A673 (cell line): ENCODE measurements at regions not wholly inside any gene's neighbourhood (a gene's known extent, or its start where the extent isn't known, plus 50 kb on each side); places are given as distances from the start of the nearest gene placed in this dataset.

Experiments used
- BruUV-seq: library from RNA; stranded (reverse); fragments of 400-500 nt; replicated peaks from 2 replicates; lab custom pipeline; 2021; lab: Mats Ljungman, UMichigan
- CTCF ChIA-PET: fragments of 300-600 bp; sonication (Branson Sonifier 250); formaldehyde crosslinking; loops from one replicate; lab custom pipeline; 2022; ENCODE audit warnings: antibody characterized with exemption; lab: Charles Lee
- POLR2A ChIA-PET: fragments of 300-600 bp; sonication (Branson Sonifier 250); formaldehyde crosslinking; loops from one replicate; lab custom pipeline; 2022; ENCODE audit warnings: antibody characterized with exemption; ENCODE audit not compliant: low non-redundant PET; lab: Charles Lee
- DNase-seq: peaks from one replicate; pipeline ENCODE4 v3.0.0-alpha.2; 2015; ENCODE audit warnings: low spot score
- H3K27ac ChIP-seq: fragments of 200-600 bp; sonication (generic); 2 replicates; pipeline ENCODE4 v1.5.1; 2016; ENCODE audit warnings: mixed run types, low read depth, mild to moderate bottlenecking, mixed read lengths, antibody characterized with exemption, low read length; ENCODE audit not compliant: poor library complexity, severe bottlenecking
- H3K27me3 ChIP-seq: fragments of 200-600 bp; sonication (generic); replicated peaks from 2 replicates; pipeline ENCODE4 v1.6.1; 2017; ENCODE audit warnings: mixed run types, low read depth, mild to moderate bottlenecking, mixed read lengths, antibody characterized with exemption, low read length; ENCODE audit not compliant: insufficient read depth, poor library complexity
- H3K36me3 ChIP-seq: fragments of 200-600 bp; sonication (generic); 2 replicates; pipeline ENCODE4 v1.6.1; 2016; ENCODE audit warnings: mixed run types, mild to moderate bottlenecking, mixed read lengths, antibody characterized with exemption, low read length; ENCODE audit not compliant: insufficient read depth, poor library complexity, severe bottlenecking
- H3K4me1 ChIP-seq: fragments of 200-600 bp; sonication (generic); 2 replicates; pipeline ENCODE4 v1.6.1; 2017; ENCODE audit warnings: mixed run types, mild to moderate bottlenecking, mixed read lengths, antibody characterized with exemption, low read length; ENCODE audit not compliant: insufficient read depth, poor library complexity, severe bottlenecking
- H3K4me3 ChIP-seq: fragments of 200-600 bp; sonication (generic); 2 replicates; pipeline ENCODE4 v1.5.1; 2016; ENCODE audit warnings: low read depth, mixed run types, mild to moderate bottlenecking, mixed read lengths, low read length; ENCODE audit not compliant: poor library complexity, severe bottlenecking
- H3K9me3 ChIP-seq: fragments of 200-600 bp; sonication (generic); 2 replicates; pipeline ENCODE4 v1.6.1; 2016; ENCODE audit warnings: mixed run types, low read depth, mild to moderate bottlenecking, mixed read lengths, antibody characterized with exemption, low read length; ENCODE audit not compliant: poor library complexity, severe bottlenecking
- EZH2 ChIP-seq: fragments of 200-600 bp; sonication (generic); IDR thresholded peaks from 2 replicates; pipeline ENCODE4 v1.6.1; 2017; ENCODE audit warnings: borderline replicate concordance, low read depth, mild to moderate bottlenecking, mixed read lengths, antibody characterized with exemption, low read length; ENCODE audit not compliant: poor library complexity, severe bottlenecking
- intact Hi-C: fragments of 100-400 bp; cut with micrococcal nuclease; formaldehyde crosslinking; loops from one replicate; pipeline ENCODE4 v1.10.0; 2022; ENCODE audit not compliant: unreplicated experiment
- TF ChIP-seq, protein P1 (sequence below): fragments of 300-800, 200-600 bp; sonication (generic); conservative IDR thresholded peaks from 2 replicates; pipeline ENCODE4 v1.5.1; 2017; ENCODE audit warnings: low read depth, mild to moderate bottlenecking, antibody characterized with exemption, low read length, moderate library complexity, mixed read lengths

DNA sequence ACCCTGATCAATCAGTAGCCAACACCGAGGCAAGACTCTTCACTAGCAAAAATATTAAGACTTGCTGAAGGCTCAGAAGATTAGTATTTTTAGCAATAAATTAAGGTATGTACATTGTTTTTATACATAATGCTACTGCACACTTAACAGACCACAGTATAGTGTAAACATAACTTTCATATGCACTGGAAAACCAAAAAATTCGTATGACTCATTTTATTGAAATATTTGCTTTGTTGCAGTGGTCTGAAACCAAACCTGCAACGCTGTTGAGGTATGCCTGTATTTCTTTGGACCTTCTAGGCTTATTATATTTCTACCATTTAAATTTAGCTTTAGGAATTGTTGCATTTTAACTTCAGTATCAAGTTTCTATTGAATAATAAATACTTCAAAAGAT lies 65.8 kb upstream of the BCL9 start:
- DNase-seq: no peak
- H3K4me1 ChIP-seq: no peaks in the 10 kb centered on the region
- intact Hi-C loops: no loop called here
- H3K9me3 ChIP-seq: no peaks in the 10 kb centered on the region
- ChIA-PET CTCF (no interaction called here), POLR2A (no interaction called here)
- no peak overlapping the region for H3K27ac ChIP-seq
- no peaks in the 10 kb centered on the region for H3K36me3 ChIP-seq
- BruUV-seq: no TSS peak
- no peak overlapping the region for H3K4me3 ChIP-seq
- H3K27me3 ChIP-seq: no peaks in the 10 kb centered on the region
- TF ChIP-seq, protein P1, sequence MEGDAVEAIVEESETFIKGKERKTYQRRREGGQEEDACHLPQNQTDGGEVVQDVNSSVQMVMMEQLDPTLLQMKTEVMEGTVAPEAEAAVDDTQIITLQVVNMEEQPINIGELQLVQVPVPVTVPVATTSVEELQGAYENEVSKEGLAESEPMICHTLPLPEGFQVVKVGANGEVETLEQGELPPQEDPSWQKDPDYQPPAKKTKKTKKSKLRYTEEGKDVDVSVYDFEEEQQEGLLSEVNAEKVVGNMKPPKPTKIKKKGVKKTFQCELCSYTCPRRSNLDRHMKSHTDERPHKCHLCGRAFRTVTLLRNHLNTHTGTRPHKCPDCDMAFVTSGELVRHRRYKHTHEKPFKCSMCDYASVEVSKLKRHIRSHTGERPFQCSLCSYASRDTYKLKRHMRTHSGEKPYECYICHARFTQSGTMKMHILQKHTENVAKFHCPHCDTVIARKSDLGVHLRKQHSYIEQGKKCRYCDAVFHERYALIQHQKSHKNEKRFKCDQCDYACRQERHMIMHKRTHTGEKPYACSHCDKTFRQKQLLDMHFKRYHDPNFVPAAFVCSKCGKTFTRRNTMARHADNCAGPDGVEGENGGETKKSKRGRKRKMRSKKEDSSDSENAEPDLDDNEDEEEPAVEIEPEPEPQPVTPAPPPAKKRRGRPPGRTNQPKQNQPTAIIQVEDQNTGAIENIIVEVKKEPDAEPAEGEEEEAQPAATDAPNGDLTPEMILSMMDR: no peak
- no peak for TF ChIP-seq EZH2

DNA sequence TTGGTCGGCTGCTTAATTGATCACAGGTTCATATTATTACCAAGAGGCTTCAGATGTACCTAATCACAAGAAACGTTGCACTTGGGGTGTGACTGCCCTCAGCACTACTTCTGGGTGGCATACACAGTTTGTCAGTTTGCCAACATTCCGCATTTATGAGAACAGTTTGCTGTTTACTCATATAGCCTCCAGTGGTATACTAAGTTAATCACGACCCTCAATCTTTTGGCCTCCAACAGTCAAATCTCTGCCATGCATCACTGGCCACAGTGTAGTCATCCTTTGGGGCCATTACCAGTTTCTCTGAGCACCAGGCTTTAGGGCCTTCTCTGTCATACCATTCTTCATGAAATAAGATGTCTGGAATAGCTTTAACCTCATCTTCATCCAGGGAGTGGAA lies 62.8 kb upstream of the BCL9 start:
- no peak for TF ChIP-seq EZH2
- TF ChIP-seq, protein P1: no peak
- ChIA-PET POLR2A (no interaction called here), CTCF (no interaction called here)
- Histone ChIP-seq H3K27me3 (no peaks in the 10 kb centered on the region), H3K4me1 (no peaks in the 10 kb centered on the region), H3K9me3 (no peaks in the 10 kb centered on the region), H3K36me3 (no peaks in the 10 kb centered on the region), H3K4me3 (no peak overlapping the region), H3K27ac (no peak overlapping the region)
- no peak for DNase-seq
- no TSS peak for BruUV-seq
- intact Hi-C loops: no loop called here

DNA sequence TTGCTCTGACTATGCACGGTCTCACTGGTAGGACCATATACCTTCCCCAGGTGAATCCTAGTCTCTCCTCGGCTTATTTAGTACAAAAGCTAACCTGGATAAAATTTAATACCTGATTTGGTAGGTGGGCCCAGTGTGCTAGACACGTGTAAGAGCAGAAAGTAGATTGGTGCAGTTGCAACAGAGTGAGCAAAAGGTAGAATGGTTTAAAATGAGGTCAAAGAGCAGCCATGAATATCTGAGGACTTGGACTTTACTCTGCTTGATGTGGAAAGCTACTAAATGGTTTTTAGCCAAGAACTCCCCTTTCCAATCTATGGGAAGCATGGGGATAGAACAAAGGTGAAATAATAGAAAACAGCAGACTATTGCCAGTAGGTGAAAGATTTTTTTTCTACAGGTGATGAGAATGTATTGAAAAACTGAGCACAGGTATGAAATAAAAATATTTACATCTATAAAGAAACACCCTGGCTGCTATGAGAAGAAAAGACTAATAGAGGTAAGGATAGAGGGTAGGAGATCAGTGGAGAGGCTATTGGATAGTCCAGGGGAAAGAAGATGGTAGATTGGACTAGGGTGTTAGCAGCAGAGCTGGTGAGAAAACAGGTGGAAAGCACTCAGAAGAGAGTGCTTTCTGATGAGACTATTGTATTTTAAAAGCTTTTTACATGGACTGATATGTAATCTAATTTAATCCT lies 61.3 kb upstream of the BCL9 start:
- intact Hi-C loops: no loop called here
- H3K4me1 ChIP-seq: no peaks in the 10 kb centered on the region
- BruUV-seq: no TSS peak
- H3K4me3 ChIP-seq: no peak overlapping the region
- TF ChIP-seq EZH2: no peak
- TF ChIP-seq, protein P1: no peak
- ChIA-PET POLR2A (no interaction called here), CTCF (interaction anchor here (0.6 kb wide), 1 partner anchor 13 kb away, joined by 3 read pairs; no protein-coding TSS in a partner anchor)
- no peak for DNase-seq
- no peaks in the 10 kb centered on the region for H3K9me3 ChIP-seq
- H3K27ac ChIP-seq: no peak overlapping the region
- H3K36me3 ChIP-seq: no peaks in the 10 kb centered on the region
- H3K27me3 ChIP-seq: no peaks in the 10 kb centered on the region
